ENCODE measurements at regions not wholly inside any gene's neighbourhood (a gene's known extent, or its start where the extent isn't known, plus 50 kb on each side); places are given as distances from the start of the nearest gene placed in this dataset.

DNA sequence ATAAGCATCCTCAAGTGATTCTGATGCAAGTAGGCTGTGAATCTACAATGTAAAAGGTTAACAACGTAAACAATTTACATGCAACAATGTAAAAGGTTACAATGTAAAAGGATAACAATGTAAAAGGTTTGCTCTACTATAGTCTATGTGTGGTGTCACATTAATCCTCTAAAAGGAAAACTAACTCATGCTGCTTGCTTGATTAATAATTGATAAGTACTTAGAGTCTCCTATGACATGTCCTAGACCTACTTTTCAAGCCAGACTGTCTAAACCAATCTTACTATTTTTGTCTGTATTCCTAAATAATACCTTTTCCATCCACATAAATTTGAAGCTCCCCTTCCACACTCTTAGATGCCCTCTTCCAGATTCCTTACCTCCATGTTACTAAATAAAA lies 606.8 kb downstream of the LTN1 start:
- TF ChIP-seq, protein P1, sequence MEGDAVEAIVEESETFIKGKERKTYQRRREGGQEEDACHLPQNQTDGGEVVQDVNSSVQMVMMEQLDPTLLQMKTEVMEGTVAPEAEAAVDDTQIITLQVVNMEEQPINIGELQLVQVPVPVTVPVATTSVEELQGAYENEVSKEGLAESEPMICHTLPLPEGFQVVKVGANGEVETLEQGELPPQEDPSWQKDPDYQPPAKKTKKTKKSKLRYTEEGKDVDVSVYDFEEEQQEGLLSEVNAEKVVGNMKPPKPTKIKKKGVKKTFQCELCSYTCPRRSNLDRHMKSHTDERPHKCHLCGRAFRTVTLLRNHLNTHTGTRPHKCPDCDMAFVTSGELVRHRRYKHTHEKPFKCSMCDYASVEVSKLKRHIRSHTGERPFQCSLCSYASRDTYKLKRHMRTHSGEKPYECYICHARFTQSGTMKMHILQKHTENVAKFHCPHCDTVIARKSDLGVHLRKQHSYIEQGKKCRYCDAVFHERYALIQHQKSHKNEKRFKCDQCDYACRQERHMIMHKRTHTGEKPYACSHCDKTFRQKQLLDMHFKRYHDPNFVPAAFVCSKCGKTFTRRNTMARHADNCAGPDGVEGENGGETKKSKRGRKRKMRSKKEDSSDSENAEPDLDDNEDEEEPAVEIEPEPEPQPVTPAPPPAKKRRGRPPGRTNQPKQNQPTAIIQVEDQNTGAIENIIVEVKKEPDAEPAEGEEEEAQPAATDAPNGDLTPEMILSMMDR (IDR thresholded peaks at IDR 0.05; ENCODE audit: low read depth, low read length, poor library complexity, severe bottlenecking), result no peak
- TF ChIP-seq EZH2phosphoT487 (IDR thresholded peaks at IDR 0.05; ENCODE audit: borderline replicate concordance, low read length), result no peak
